IMR-90 (cell line): ENCODE measurements at regions not wholly inside any gene's neighbourhood (a gene's known extent, or its start where the extent isn't known, plus 50 kb on each side); places are given as distances from the start of the nearest gene placed in this dataset.

ENCODE experiments used
- ATAC-seq: fragments of 200-7000 bp; cut with Tn5 transposase; 2 replicates; pipeline ENCODE4 v1.9.1; 2020; ENCODE audit warnings: low read depth, mild to moderate bottlenecking, moderate library complexity
- BruUV-seq: library from RNA; stranded (reverse); fragments of 400-500 nt; replicated peaks from 2 replicates; lab custom pipeline; 2021; lab: Mats Ljungman, UMichigan
- CTCF ChIA-PET: fragments of 300-600 bp; formaldehyde crosslinking; extraction: SDS; loops from one replicate; lab custom pipeline; 2021; ENCODE audit warnings: antibody characterized with exemption; lab: Yijun Ruan, JAX
- POLR2A ChIA-PET: fragments of 300-600 bp; sonication (Branson Sonifier 250); formaldehyde crosslinking; loops from one replicate; lab custom pipeline; 2022; ENCODE audit warnings: antibody characterized with exemption; ENCODE audit not compliant: unreplicated experiment; lab: Charles Lee
- DNase-seq: peaks from one replicate; pipeline ENCODE4 v3.0.0; 2013
- H2AFZ ChIP-seq: replicated peaks from 2 replicates; pipeline ENCODE3; 2013; ENCODE audit warnings: low read length, mild to moderate bottlenecking; ENCODE audit not compliant: poor library complexity
- H2AK5ac ChIP-seq: 2 replicates; pipeline ENCODE4 v1.6.1; 2013; ENCODE audit warnings: low read depth, low read length, inconsistent platforms
- H2AK9ac ChIP-seq: replicated peaks from 2 replicates; pipeline ENCODE3; 2013; ENCODE audit warnings: mild to moderate bottlenecking, low read depth, low read length, moderate library complexity; ENCODE audit not compliant: poor library complexity
- H2BK120ac ChIP-seq: 2 replicates; pipeline ENCODE4 v1.6.1; 2013; ENCODE audit warnings: low read depth, low read length, inconsistent platforms
- H2BK15ac ChIP-seq: 3 replicates; pipeline ENCODE4 v1.6.1; 2013; ENCODE audit warnings: low read depth, low read length, inconsistent platforms
- H2BK20ac ChIP-seq: 2 replicates; pipeline ENCODE4 v1.6.1; 2013; ENCODE audit warnings: low read depth, mild to moderate bottlenecking, inconsistent platforms, low read length, moderate library complexity
- H2BK5ac ChIP-seq: 2 replicates; pipeline ENCODE4 v1.6.1; 2013; ENCODE audit warnings: mild to moderate bottlenecking, low read depth, low read length, inconsistent platforms; ENCODE audit not compliant: poor library complexity, severe bottlenecking
- H3K14ac ChIP-seq: replicated peaks from 2 replicates; pipeline ENCODE4 v1.6.1; 2013; ENCODE audit warnings: low read depth, low read length, inconsistent platforms
- H3K18ac ChIP-seq: 2 replicates; pipeline ENCODE4 v1.6.1; 2013; ENCODE audit warnings: low read depth, low read length, control low read depth
- H3K23ac ChIP-seq: 2 replicates; pipeline ENCODE4 v1.6.1; 2013; ENCODE audit warnings: low read depth, low read length, inconsistent platforms
- H3K27ac ChIP-seq: 2 replicates; pipeline ENCODE4 v1.5.1; 2013; ENCODE audit warnings: mild to moderate bottlenecking, control low read depth, low read length; ENCODE audit not compliant: insufficient read depth
- H3K27me3 ChIP-seq: 2 replicates; pipeline ENCODE4 v1.6.1; 2013; ENCODE audit warnings: low read length; ENCODE audit not compliant: control insufficient read depth, insufficient read depth
- H3K36me3 ChIP-seq: 2 replicates; pipeline ENCODE4 v1.6.1; 2013; ENCODE audit warnings: low read length, mixed read lengths; ENCODE audit not compliant: control insufficient read depth, insufficient read depth
- H3K4ac ChIP-seq: 2 replicates; pipeline ENCODE4 v1.6.1; 2013; ENCODE audit warnings: low read depth, low read length, inconsistent platforms
- H3K4me1 ChIP-seq: 2 replicates; pipeline ENCODE4 v1.6.1; 2013; ENCODE audit warnings: low read length, mixed read lengths; ENCODE audit not compliant: control insufficient read depth, insufficient read depth
- H3K4me2 ChIP-seq: 2 replicates; pipeline ENCODE4 v1.6.1; 2013; ENCODE audit warnings: low read depth, mild to moderate bottlenecking, control low read depth, low read length, moderate library complexity
- H3K4me3 ChIP-seq: 2 replicates; pipeline ENCODE4 v1.5.1; 2013; ENCODE audit warnings: low read depth, mild to moderate bottlenecking, control low read depth, low read length, moderate library complexity; ENCODE audit not compliant: insufficient read depth
- H3K56ac ChIP-seq: 2 replicates; pipeline ENCODE4 v1.6.1; 2013; ENCODE audit warnings: low read length, inconsistent platforms; ENCODE audit not compliant: insufficient read depth; ENCODE audit errors: extremely low read depth
- H3K79me1 ChIP-seq, 2 experiments: 2 replicates each; pipeline ENCODE4 v1.6.1; 2013; ENCODE audit warnings: low read length in 2 of 2, inconsistent platforms in 1 of 2, low read depth in 1 of 2
- H3K9ac ChIP-seq: 2 replicates; pipeline ENCODE4 v1.6.1; 2013; ENCODE audit warnings: low read depth, low read length, control low read depth
- H3K9me1 ChIP-seq: 2 replicates; pipeline ENCODE4 v1.6.1; 2013; ENCODE audit warnings: low read length, inconsistent platforms; ENCODE audit not compliant: insufficient read depth
- H3K9me3 ChIP-seq: 2 replicates; pipeline ENCODE4 v1.6.1; 2013; ENCODE audit warnings: low read length; ENCODE audit not compliant: control insufficient read depth, insufficient read depth
- H4K20me1 ChIP-seq: 2 replicates; pipeline ENCODE4 v1.6.1; 2013; ENCODE audit warnings: low read length, inconsistent platforms; ENCODE audit not compliant: insufficient read depth
- H4K5ac ChIP-seq: 2 replicates; pipeline ENCODE4 v1.6.1; 2013; ENCODE audit warnings: mild to moderate bottlenecking, low read depth, low read length, control low read depth
- H4K8ac ChIP-seq, 2 experiments: 2 replicates each; pipeline ENCODE4 v1.6.1; 2013; ENCODE audit warnings: low read depth in 2 of 2, low read length in 2 of 2, control low read depth in 1 of 2, inconsistent platforms in 1 of 2
- H4K91ac ChIP-seq: 2 replicates; pipeline ENCODE4 v1.6.1; 2013; ENCODE audit warnings: low read depth, low read length, inconsistent platforms; ENCODE audit not compliant: insufficient read depth
- BHLHE40 ChIP-seq: fragments of 150-350 bp; IDR thresholded peaks from 2 replicates; pipeline ENCODE4 v1.6.1; 2016; ENCODE audit warnings: mild to moderate bottlenecking, low read depth, low read length
- CEBPB ChIP-seq: IDR thresholded peaks from 2 replicates; pipeline ENCODE4 v1.6.1; 2012; ENCODE audit warnings: low read depth, low read length, improper control_type of control experiment
- CHD1 ChIP-seq: IDR thresholded peaks from 2 replicates; pipeline ENCODE4 v1.6.1; 2012; ENCODE audit warnings: low read depth, low read length, improper control_type of control experiment
- CTCF ChIP-seq: conservative IDR thresholded peaks from 2 replicates; pipeline ENCODE4 v1.5.1; 2012; ENCODE audit warnings: mild to moderate bottlenecking, low read depth, low read length, improper control_type of control experiment
- ELK1 ChIP-seq: fragments of 150-350 bp; IDR thresholded peaks from 2 replicates; pipeline ENCODE4 v1.6.1; 2016; ENCODE audit warnings: low read depth, mild to moderate bottlenecking, low read length, moderate library complexity, borderline replicate concordance
- FOS ChIP-seq: fragments of 150-350 bp; IDR thresholded peaks from 2 replicates; pipeline ENCODE4 v1.6.1; 2016; ENCODE audit warnings: low read depth, low read length
- MAFK ChIP-seq: IDR thresholded peaks from 2 replicates; pipeline ENCODE4 v1.6.1; 2012; ENCODE audit warnings: low read depth, low read length, improper control_type of control experiment
- MAZ ChIP-seq: IDR thresholded peaks from 2 replicates; pipeline ENCODE4 v1.6.1; 2012; ENCODE audit warnings: low read depth, mild to moderate bottlenecking, low read length, improper control_type of control experiment, moderate library complexity, borderline replicate concordance
- MXI1 ChIP-seq: IDR thresholded peaks from 2 replicates; pipeline ENCODE4 v1.6.1; 2012; ENCODE audit warnings: low read depth, mild to moderate bottlenecking, low read length, moderate library complexity, borderline replicate concordance
- NFE2L2 ChIP-seq: fragments of 150-350 bp; IDR thresholded peaks from 2 replicates; pipeline ENCODE4 v1.6.1; 2016; ENCODE audit warnings: low read depth, mild to moderate bottlenecking, low read length
- POLR2A ChIP-seq: IDR thresholded peaks from 2 replicates; pipeline ENCODE4 v1.6.1; 2012; ENCODE audit warnings: mild to moderate bottlenecking, low read depth, low read length
- RAD21 ChIP-seq: IDR thresholded peaks from 2 replicates; pipeline ENCODE4 v1.6.1; 2012; ENCODE audit warnings: low read length, improper control_type of control experiment
- RCOR1 ChIP-seq: IDR thresholded peaks from 2 replicates; pipeline ENCODE4 v1.6.1; 2012; ENCODE audit warnings: mild to moderate bottlenecking, low read length, improper control_type of control experiment; ENCODE audit not compliant: insufficient replicate concordance
- RFX5 ChIP-seq: IDR thresholded peaks from 2 replicates; pipeline ENCODE4 v1.8.0; 2012; ENCODE audit warnings: low read depth, mild to moderate bottlenecking, low read length, moderate library complexity
- SMC3 ChIP-seq: fragments of 150-350 bp; IDR thresholded peaks from 2 replicates; pipeline ENCODE4 v1.6.1; 2016; ENCODE audit warnings: low read depth, mild to moderate bottlenecking, antibody characterized with exemption, low read length, moderate library complexity
- USF2 ChIP-seq: fragments of 150-350 bp; IDR thresholded peaks from 2 replicates; pipeline ENCODE4 v1.6.1; 2017; ENCODE audit warnings: mild to moderate bottlenecking, antibody characterized with exemption, low read length, low read depth
- WGBS, 2 experiments: methylation state at CpG; one replicate each; pipeline versions ENCODE4 v1.1.5 to v1.1.7; 2013; ENCODE audit warnings: missing lambda C conversion rate in 2 of 2; ENCODE audit not compliant: insufficient read length in 1 of 2; ENCODE audit errors: extremely low coverage in 2 of 2; 5-methylcytosine and 5-hydroxymethylcytosine counted together
- dilution Hi-C: fragments of 300-500 bp; cut with HindIII; formaldehyde crosslinking; loops from one replicate; pipeline ENCODE4 v1.14.3; 2018; ENCODE audit warnings: low sequenced_read_pairs; ENCODE audit not compliant: unreplicated experiment
- in situ Hi-C: fragments of 300-500 bp; cut with MboI; formaldehyde crosslinking; loops from 3 replicates; pipeline ENCODE4 v1.14.3; 2019; ENCODE audit warnings: low sequenced_read_pairs, inconsistent platforms, mixed read lengths
- intact Hi-C: fragments of 100-400 bp; cut with micrococcal nuclease; formaldehyde crosslinking; loops from 2 replicates; pipeline ENCODE4 v1.10.0; 2022

GRCh38 chr3:95789111-95789510 lies 1025.3 kb upstream of the EPHA6 start:
- Histone ChIP-seq H2BK120ac (no peak overlapping the region), H3K14ac (no peak overlapping the region), H2BK15ac (no peak overlapping the region), H3K4me2 (no peak overlapping the region), H3K23ac (no peak overlapping the region), H3K9ac (no peak overlapping the region), H2AK9ac (no peak overlapping the region), H3K9me3 (no peaks in the 10 kb centered on the region), H4K5ac (no peak overlapping the region), H3K36me3 (no peaks in the 10 kb centered on the region), H3K4ac (no peak overlapping the region), H3K4me3 (no peak overlapping the region), H2AK5ac (no peak overlapping the region), H3K4me1 (no peaks in the 10 kb centered on the region), H3K79me1 (no peaks in the 10 kb centered on the region), H2BK5ac (no peak overlapping the region), H3K27ac (no peak overlapping the region), H3K27me3 (no peaks in the 10 kb centered on the region), H4K91ac (no peak overlapping the region), H3K56ac (no peak overlapping the region), H3K18ac (no peak overlapping the region), H2BK20ac (no peak overlapping the region), H4K20me1 (no peaks in the 10 kb centered on the region), H3K9me1 (no peaks in the 10 kb centered on the region), H4K8ac (no peak overlapping the region), H2AFZ (no peak overlapping the region)
- ATAC-seq (no peak), DNase-seq (no peak)
- dilution Hi-C loops = no loop called here
- ChIA-PET POLR2A (no interaction called here), CTCF (interaction anchor here (0.8 kb wide), 1 partner anchor 56 kb away, joined by 6 read pairs; no protein-coding TSS in a partner anchor)
- TF ChIP-seq MAZ (no peak), MXI1 (no peak), FOS (no peak), CHD1 (no peak), USF2 (no peak), CEBPB (no peak), POLR2A (no peak), MAFK (no peak), ELK1 (no peak), RAD21 (no peak), RFX5 (no peak), NFE2L2 (no peak), RCOR1 (no peak), CTCF (no peak), SMC3 (no peak), BHLHE40 (no peak)
- WGBS, 2 experiments = no CpG with 5 or more reads among the region's 1 CpG
- intact Hi-C loops = no loop called here
- no TSS peak for BruUV-seq
- in situ Hi-C loops = no loop called here
